ENCODE measurements at regions not wholly inside any gene's neighbourhood (a gene's known extent, or its start where the extent isn't known, plus 50 kb on each side); places are given as distances from the start of the nearest gene placed in this dataset.

DNA sequence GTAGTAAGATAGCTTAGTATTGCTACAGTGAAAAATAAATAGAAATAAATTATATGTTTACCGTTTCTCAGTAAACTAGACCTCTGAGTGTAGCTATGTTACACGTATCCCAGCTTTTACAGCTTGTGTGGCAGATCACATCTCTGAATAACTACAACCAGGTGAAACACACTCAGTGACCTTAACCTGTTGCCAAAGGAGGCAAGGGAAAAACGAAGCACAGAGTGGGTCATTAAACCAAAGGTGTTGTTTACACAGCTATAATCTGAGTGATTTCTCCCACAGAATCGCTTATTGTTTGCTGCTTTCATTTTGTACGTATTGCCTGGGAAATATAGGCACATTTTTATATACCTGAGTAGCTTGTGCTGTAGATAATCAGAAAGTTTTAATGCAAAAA is 688.2 kb upstream of the KIF2B start:
- H3K9me3 ChIP-seq (ENCODE audit: control insufficient read depth, low read length), result no peaks in the 10 kb centered on the region
- H3K4me1 ChIP-seq (ENCODE audit: control insufficient read depth, insufficient read depth, low read length), result peaks cover 3% of the 10 kb centered on the region

DNA sequence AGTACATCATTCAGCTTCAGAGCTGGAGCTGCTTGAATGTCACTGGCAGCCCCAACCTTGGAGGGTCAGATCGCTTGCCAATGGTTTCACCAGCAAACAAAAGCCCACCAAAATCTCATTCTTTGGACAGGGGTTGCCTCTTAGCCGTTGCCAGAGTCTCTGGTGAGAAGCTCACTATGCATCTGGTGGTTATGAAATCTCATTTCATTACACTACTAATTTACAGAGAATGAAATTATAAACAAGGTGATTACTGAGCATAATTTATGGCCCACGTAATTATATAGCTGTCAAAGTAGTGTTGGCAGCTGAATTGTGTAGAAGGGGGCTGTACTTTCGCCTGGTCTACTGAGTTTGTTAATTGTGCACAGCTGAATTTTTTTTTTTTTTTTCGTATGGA is 688.9 kb upstream of the KIF2B start:
- H3K9me3 ChIP-seq (ENCODE audit: control insufficient read depth, low read length), result no peaks in the 10 kb centered on the region
- DNase-seq (ENCODE audit: low read depth), result no peak
- H3K36me3 ChIP-seq (ENCODE audit: control insufficient read depth, insufficient read depth, low read length, severe bottlenecking), result no peaks in the 10 kb centered on the region
- H3K4me1 ChIP-seq (ENCODE audit: control insufficient read depth, insufficient read depth, low read length), result peaks cover 3% of the 10 kb centered on the region
- no peaks in the 10 kb centered on the region for H3K27me3 ChIP-seq (replicated peaks; ENCODE audit: control insufficient read depth, insufficient read depth, low read length)
- H3K9ac ChIP-seq (ENCODE audit: low read length), result no peak overlapping the region
- no peak overlapping the region for H3K4me3 ChIP-seq (ENCODE audit: low read length)

More for the DNA sequence above, 688.2 kb upstream of the KIF2B start:
- H3K4me3 ChIP-seq (ENCODE audit: low read length), result no peak overlapping the region
- no peaks in the 10 kb centered on the region for H3K27me3 ChIP-seq (replicated peaks; ENCODE audit: control insufficient read depth, insufficient read depth, low read length)
- DNase-seq (ENCODE audit: low read depth), result no peak
- no peak overlapping the region for H3K9ac ChIP-seq (ENCODE audit: low read length)
- H3K36me3 ChIP-seq (ENCODE audit: control insufficient read depth, insufficient read depth, low read length, severe bottlenecking), result no peaks in the 10 kb centered on the region

DNA sequence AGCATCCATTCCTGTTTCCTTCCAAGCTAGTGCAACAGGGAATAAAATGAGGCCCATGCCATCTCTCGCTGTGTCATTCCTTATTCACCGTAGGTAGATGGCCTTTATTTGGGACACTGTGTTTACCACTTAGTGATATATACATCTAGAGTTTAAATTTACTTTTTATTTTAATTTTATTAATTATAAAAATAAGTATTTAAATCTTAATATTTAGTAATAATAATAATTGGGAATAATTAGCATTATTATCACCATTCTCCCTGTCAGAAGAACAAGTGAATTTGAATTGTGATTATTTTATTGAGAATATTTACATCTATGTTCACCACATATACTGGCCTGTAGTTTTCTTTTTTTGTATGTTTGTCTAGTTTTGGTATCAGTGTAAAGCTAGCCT is 692.9 kb upstream of the KIF2B start:
- H3K4me1 ChIP-seq (ENCODE audit: control insufficient read depth, insufficient read depth, low read length), result no peaks in the 10 kb centered on the region
- no peaks in the 10 kb centered on the region for H3K36me3 ChIP-seq (ENCODE audit: control insufficient read depth, insufficient read depth, low read length, severe bottlenecking)
- H3K9me3 ChIP-seq (ENCODE audit: control insufficient read depth, low read length), result no peaks in the 10 kb centered on the region
- no peak overlapping the region for H3K9ac ChIP-seq (ENCODE audit: low read length)
- no peak for DNase-seq (ENCODE audit: low read depth)
- no peak overlapping the region for H3K4me3 ChIP-seq (ENCODE audit: low read length)
- H3K27me3 ChIP-seq (replicated peaks; ENCODE audit: control insufficient read depth, insufficient read depth, low read length), result no peaks in the 10 kb centered on the region

DNA sequence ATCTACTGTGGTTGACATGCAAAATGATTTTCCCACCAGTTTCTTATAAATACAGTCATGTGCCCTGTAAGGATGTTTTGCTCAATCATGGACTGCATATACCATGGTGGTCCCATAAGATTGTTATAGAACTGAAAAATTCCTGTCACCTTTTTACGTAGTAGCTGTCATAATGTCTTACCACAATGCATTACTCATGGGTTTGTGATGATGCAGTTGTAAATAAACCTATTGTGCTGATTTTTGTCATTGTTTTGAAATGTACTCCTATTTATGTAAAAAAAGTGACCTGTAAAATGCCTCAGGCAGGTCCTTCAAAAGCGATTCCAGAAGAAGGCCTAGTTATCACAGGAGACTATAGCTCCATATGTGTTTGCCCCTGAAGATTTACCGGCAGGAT is 695.4 kb upstream of the KIF2B start:
- Histone ChIP-seq H3K27me3 (replicated peaks; ENCODE audit: control insufficient read depth, insufficient read depth, low read length) (no peaks in the 10 kb centered on the region), H3K9ac (ENCODE audit: low read length) (no peak overlapping the region), H3K4me3 (ENCODE audit: low read length) (no peak overlapping the region), H3K4me1 (ENCODE audit: control insufficient read depth, insufficient read depth, low read length) (no peaks in the 10 kb centered on the region), H3K36me3 (ENCODE audit: control insufficient read depth, insufficient read depth, low read length, severe bottlenecking) (no peaks in the 10 kb centered on the region), H3K9me3 (ENCODE audit: control insufficient read depth, low read length) (no peaks in the 10 kb centered on the region)
- DNase-seq (ENCODE audit: low read depth), result no peak

DNA sequence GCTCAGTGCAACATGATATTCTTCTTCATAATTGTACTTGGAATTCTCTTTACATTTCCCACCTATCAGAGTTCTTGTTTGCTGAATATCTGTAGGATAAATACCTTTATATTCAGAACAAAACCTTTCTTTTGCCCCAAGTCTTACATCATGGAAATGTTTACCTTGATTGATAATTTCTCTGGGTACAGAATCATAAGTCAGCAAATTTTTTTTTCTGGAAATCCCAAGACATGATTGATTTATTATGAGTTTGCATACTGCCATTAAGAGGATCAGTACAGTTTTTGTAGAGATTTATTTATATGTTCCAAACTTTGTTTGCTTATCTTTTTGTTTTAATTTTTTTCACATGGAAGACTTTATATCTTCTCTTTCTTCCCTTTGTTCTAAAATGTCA is 699.8 kb upstream of the KIF2B start:
- Histone ChIP-seq H3K4me3 (ENCODE audit: low read length) (no peak overlapping the region), H3K9me3 (ENCODE audit: control insufficient read depth, low read length) (no peaks in the 10 kb centered on the region), H3K9ac (ENCODE audit: low read length) (no peak overlapping the region), H3K36me3 (ENCODE audit: control insufficient read depth, insufficient read depth, low read length, severe bottlenecking) (no peaks in the 10 kb centered on the region), H3K27me3 (replicated peaks; ENCODE audit: control insufficient read depth, insufficient read depth, low read length) (no peaks in the 10 kb centered on the region), H3K4me1 (ENCODE audit: control insufficient read depth, insufficient read depth, low read length) (no peaks in the 10 kb centered on the region)
- no peak for DNase-seq (ENCODE audit: low read depth)

DNA sequence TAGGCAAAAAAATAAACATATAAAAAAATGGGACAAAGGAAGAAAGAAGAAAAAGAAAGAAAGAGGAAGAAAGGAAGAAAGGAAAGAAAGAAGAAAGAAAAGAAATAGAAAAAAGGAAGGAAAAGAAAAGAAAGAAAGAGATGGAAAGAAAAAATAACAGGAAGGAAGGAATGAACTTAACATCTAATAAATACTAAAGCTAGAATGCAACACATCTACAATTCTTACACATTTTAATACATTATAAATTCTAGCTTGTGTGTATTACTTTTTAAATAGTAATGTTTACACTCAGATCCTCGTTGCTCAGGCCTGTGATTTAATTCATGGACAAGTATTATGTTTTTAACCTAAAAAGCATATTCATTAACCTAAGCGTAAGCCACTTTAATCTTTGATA is 703.0 kb upstream of the KIF2B start:
- Histone ChIP-seq H3K4me3 (ENCODE audit: low read length) (no peak overlapping the region), H3K27me3 (replicated peaks; ENCODE audit: control insufficient read depth, insufficient read depth, low read length) (no peaks in the 10 kb centered on the region), H3K9me3 (ENCODE audit: control insufficient read depth, low read length) (no peaks in the 10 kb centered on the region), H3K36me3 (ENCODE audit: control insufficient read depth, insufficient read depth, low read length, severe bottlenecking) (no peaks in the 10 kb centered on the region), H3K9ac (ENCODE audit: low read length) (no peak overlapping the region), H3K4me1 (ENCODE audit: control insufficient read depth, insufficient read depth, low read length) (no peaks in the 10 kb centered on the region)
- DNase-seq (ENCODE audit: low read depth), result no peak

DNA sequence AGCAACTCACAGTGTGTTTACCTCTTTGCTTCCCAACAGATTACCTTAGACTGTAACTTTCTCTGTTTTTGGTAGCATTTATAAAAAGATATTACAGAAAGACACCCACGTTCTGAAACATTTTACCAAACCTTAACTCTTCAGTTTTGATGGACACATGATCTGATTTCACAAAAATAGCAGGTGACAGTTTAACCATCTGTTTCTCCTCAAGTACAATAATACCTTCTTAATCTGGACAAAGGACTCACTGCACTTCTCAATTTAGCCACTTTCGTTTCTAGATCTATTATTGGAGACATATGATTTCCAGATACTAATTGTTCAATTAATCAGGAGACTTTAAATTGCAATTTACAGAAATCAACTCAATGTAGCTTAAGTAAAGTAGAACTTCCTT is 703.8 kb upstream of the KIF2B start:
- DNase-seq (ENCODE audit: low read depth), result no peak
- no peaks in the 10 kb centered on the region for H3K36me3 ChIP-seq (ENCODE audit: control insufficient read depth, insufficient read depth, low read length, severe bottlenecking)
- H3K9ac ChIP-seq (ENCODE audit: low read length), result no peak overlapping the region
- no peaks in the 10 kb centered on the region for H3K9me3 ChIP-seq (ENCODE audit: control insufficient read depth, low read length)
- no peaks in the 10 kb centered on the region for H3K27me3 ChIP-seq (replicated peaks; ENCODE audit: control insufficient read depth, insufficient read depth, low read length)
- H3K4me1 ChIP-seq (ENCODE audit: control insufficient read depth, insufficient read depth, low read length), result no peaks in the 10 kb centered on the region
- H3K4me3 ChIP-seq (ENCODE audit: low read length), result no peak overlapping the region

DNA sequence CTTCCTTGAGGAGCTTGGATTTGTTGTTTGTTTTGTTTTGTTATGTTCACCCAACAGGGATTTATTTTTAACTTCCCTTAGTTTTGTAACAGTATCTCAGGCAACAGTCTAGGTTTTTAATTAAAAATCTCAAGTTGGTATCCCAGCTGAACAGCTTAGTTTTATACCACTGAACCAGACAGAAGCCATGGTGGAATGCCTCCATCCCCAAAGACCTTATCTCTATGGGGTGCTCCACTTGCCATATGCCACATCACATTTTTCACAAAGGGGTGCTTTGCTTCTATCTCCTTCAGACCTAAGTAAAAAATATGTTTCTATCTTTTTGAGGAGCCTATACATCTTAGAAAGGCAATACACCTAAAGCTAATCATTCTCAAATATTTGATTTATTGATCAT is 715.8 kb upstream of the KIF2B start:
- no peak for DNase-seq (ENCODE audit: low read depth)
- H3K36me3 ChIP-seq (ENCODE audit: control insufficient read depth, insufficient read depth, low read length, severe bottlenecking), result no peaks in the 10 kb centered on the region
- no peak overlapping the region for H3K9ac ChIP-seq (ENCODE audit: low read length)
- peaks cover 3% of the 10 kb centered on the region for H3K9me3 ChIP-seq (ENCODE audit: control insufficient read depth, low read length)
- no peak overlapping the region for H3K4me3 ChIP-seq (ENCODE audit: low read length)
- no peaks in the 10 kb centered on the region for H3K27me3 ChIP-seq (replicated peaks; ENCODE audit: control insufficient read depth, insufficient read depth, low read length)
- no peaks in the 10 kb centered on the region for H3K4me1 ChIP-seq (ENCODE audit: control insufficient read depth, insufficient read depth, low read length)

DNA sequence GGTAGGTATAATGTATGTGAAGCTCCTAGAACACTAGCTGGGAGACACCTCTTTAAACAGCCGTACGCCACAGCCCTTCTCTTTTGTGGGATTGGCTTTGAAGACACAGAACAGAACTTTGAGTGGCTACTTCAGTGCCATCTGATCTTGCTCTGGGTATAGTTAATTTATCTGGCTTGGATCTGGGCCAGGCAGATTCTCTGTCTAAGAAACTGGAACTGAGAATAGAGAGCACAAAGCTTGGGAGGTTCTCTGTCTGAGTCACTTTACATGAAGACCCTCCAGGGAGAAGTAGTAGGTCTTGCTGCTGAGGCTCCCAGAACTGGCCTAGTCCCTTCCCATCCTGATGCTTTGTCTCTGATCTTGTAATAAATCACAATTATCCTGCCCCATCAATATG is 721.0 kb upstream of the KIF2B start:
- no peaks in the 10 kb centered on the region for H3K4me1 ChIP-seq (ENCODE audit: control insufficient read depth, insufficient read depth, low read length)
- H3K27me3 ChIP-seq (replicated peaks; ENCODE audit: control insufficient read depth, insufficient read depth, low read length), result no peaks in the 10 kb centered on the region
- no peaks in the 10 kb centered on the region for H3K36me3 ChIP-seq (ENCODE audit: control insufficient read depth, insufficient read depth, low read length, severe bottlenecking)
- no peak overlapping the region for H3K4me3 ChIP-seq (ENCODE audit: low read length)
- H3K9me3 ChIP-seq (ENCODE audit: control insufficient read depth, low read length), result no peaks in the 10 kb centered on the region
- DNase-seq (ENCODE audit: low read depth), result no peak
- no peak overlapping the region for H3K9ac ChIP-seq (ENCODE audit: low read length)

DNA sequence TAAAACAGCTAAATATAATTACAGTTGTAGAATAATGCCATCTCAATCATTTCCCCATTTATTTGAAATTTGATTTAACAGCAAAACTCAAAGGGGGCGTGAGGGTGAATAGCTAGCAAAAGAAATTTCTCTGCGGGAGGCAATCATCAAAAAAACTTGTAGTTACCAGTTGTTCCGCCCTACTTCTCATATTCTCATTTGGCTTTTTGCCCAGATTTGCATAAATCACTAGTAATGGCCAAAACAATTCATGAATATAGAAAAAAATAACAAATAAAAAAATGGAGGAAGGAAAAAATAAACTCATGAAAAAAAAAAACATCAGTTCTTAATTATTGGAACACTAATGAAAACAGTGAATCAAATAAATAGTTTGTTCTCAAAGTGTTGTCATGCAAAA is 722.6 kb upstream of the KIF2B start:
- Histone ChIP-seq H3K9me3 (ENCODE audit: control insufficient read depth, low read length) (no peaks in the 10 kb centered on the region), H3K4me3 (ENCODE audit: low read length) (no peak overlapping the region), H3K9ac (ENCODE audit: low read length) (no peak overlapping the region), H3K4me1 (ENCODE audit: control insufficient read depth, insufficient read depth, low read length) (no peaks in the 10 kb centered on the region), H3K36me3 (ENCODE audit: control insufficient read depth, insufficient read depth, low read length, severe bottlenecking) (no peaks in the 10 kb centered on the region), H3K27me3 (replicated peaks; ENCODE audit: control insufficient read depth, insufficient read depth, low read length) (no peaks in the 10 kb centered on the region)
- no peak for DNase-seq (ENCODE audit: low read depth)

DNA sequence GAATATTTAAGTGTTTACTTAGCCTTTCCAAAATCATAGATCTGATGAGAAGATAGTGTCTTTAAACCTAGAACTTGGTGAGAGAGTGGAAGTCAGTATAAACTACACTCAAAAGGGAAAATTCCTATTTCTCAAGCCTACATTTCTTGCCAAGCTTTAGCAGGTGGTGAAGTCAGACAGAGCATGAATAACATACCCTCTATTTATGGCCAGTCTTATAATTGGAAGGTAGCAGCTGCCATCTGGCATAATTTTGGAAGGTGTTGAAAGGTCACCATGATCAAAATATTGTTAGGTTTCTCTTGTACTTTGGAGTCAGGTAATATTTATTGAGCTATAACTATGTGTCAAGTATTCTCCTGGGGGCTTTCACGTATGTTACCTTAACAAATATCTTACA is 729.3 kb upstream of the KIF2B start:
- DNase-seq (ENCODE audit: low read depth), result no peak
- Histone ChIP-seq H3K9ac (ENCODE audit: low read length) (no peak overlapping the region), H3K9me3 (ENCODE audit: control insufficient read depth, low read length) (no peaks in the 10 kb centered on the region), H3K36me3 (ENCODE audit: control insufficient read depth, insufficient read depth, low read length, severe bottlenecking) (no peaks in the 10 kb centered on the region), H3K4me1 (ENCODE audit: control insufficient read depth, insufficient read depth, low read length) (no peaks in the 10 kb centered on the region), H3K27me3 (replicated peaks; ENCODE audit: control insufficient read depth, insufficient read depth, low read length) (no peaks in the 10 kb centered on the region), H3K4me3 (ENCODE audit: low read length) (no peak overlapping the region)

DNA sequence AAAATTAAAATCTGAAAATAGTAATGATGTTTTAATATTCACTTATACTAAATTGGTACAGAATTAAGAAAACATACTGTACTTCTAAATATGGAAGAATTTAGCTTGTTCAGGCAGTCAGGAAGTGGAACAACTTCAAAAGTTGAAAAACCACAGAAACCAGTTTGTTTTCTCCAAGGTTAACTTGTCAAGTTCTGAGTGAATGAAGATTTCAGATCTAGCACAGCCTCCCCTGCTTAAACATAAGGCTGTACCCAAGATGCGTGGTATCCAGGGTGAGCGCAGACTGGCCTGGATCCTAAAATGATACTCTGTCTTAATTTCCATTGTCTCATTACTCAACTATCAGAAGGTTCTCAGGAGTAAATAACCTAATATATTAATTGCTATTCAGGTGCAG is 730.7 kb upstream of the KIF2B start:
- no peaks in the 10 kb centered on the region for H3K36me3 ChIP-seq (ENCODE audit: control insufficient read depth, insufficient read depth, low read length, severe bottlenecking)
- no peak for DNase-seq (ENCODE audit: low read depth)

More for the DNA sequence above, 730.7 kb upstream of the KIF2B start:
- H3K27me3 ChIP-seq (replicated peaks; ENCODE audit: control insufficient read depth, insufficient read depth, low read length), result no peaks in the 10 kb centered on the region
- H3K4me3 ChIP-seq (ENCODE audit: low read length), result no peak overlapping the region
- H3K4me1 ChIP-seq (ENCODE audit: control insufficient read depth, insufficient read depth, low read length), result no peaks in the 10 kb centered on the region
- H3K9me3 ChIP-seq (ENCODE audit: control insufficient read depth, low read length), result no peaks in the 10 kb centered on the region
- H3K9ac ChIP-seq (ENCODE audit: low read length), result no peak overlapping the region
